ENCODE measurements at regions not wholly inside any gene's neighbourhood (a gene's known extent, or its start where the extent isn't known, plus 50 kb on each side); places are given as distances from the start of the nearest gene placed in this dataset.

- DNase-seq (ENCODE audit: low spot score) (no peak), FAIRE-seq (no peak), ATAC-seq (no peak)
- H3K4me3 ChIP-seq (replicated peaks in 1 of 3; ENCODE audit: insufficient read depth in 1 of 3, low read depth in 2 of 3, low read length in 3 of 3), result no peak overlapping the region
- POLR2A ChIA-PET, result no interaction called here
- H3K27me3 ChIP-seq (ENCODE audit: control insufficient read depth in 1 of 2, insufficient read depth in 2 of 2, low read length in 2 of 2), result no peaks in the 10 kb centered on the region
- in situ Hi-C loops (cut with HindIII; ENCODE audit: extremely low pct_ligation_motif_present, low pct_unique_long_range_greater_than_20kb), result no loop called here
- no peak overlapping the region for H3K4me2 ChIP-seq (ENCODE audit: low read depth, low read length)
- no peaks in the 10 kb centered on the region for H3K4me1 ChIP-seq (ENCODE audit: insufficient read depth, low read length)
- CTCF ChIA-PET (ENCODE audit: low intra/inter-chr PET ratio, low total read pairs), result no interaction called here
- H2AFZ ChIP-seq (ENCODE audit: low read length), result no peak overlapping the region
- H3K27ac ChIP-seq (ENCODE audit: extremely low read length, insufficient read depth, low read length), result no peak overlapping the region
- no peak for TF ChIP-seq ETS1 (CRISPR knock-in tag; IDR thresholded peaks at IDR 0.05)
- no peak for TF ChIP-seq SIN3A (IDR thresholded peaks at IDR 0.05; ENCODE audit: borderline replicate concordance, low read depth, low read length)
- no peak for TF ChIP-seq ZNF550 (CRISPR knock-in tag; IDR thresholded peaks at IDR 0.05; ENCODE audit: borderline replicate concordance)
- TF ChIP-seq PRMT3 (CRISPR knock-in tag; IDR thresholded peaks at IDR 0.05; ENCODE audit: borderline replicate concordance, low read depth), result no peak
- TF ChIP-seq PRPF4 (IDR thresholded peaks at IDR 0.05; ENCODE audit: low read depth, low read length, poor library complexity, severe bottlenecking), result no peak
- no peak for TF ChIP-seq REST (IDR thresholded peaks at IDR 0.05; ENCODE audit: borderline replicate concordance in 1 of 2, low read depth in 1 of 2, low read length in 2 of 2)
- no peak for TF ChIP-seq SCMH1 (CRISPR knock-in tag; IDR thresholded peaks at IDR 0.05; ENCODE audit: borderline replicate concordance)
- no peak for TF ChIP-seq HNF4G (IDR thresholded peaks at IDR 0.05; ENCODE audit: borderline replicate concordance, low read depth, low read length)
- no peak for TF ChIP-seq HNF4G (CRISPR knock-in tag; IDR thresholded peaks at IDR 0.05; ENCODE audit: borderline replicate concordance, low read depth)
- TF ChIP-seq ATF1 (CRISPR knock-in tag; IDR thresholded peaks at IDR 0.05), result no peak
- TF ChIP-seq MXD1 (CRISPR knock-in tag; IDR thresholded peaks at IDR 0.05), result no peak
- intact Hi-C loops (cut with micrococcal nuclease; ENCODE audit: unreplicated experiment), result no loop called here
- no peaks in the 10 kb centered on the region for H4K20me1 ChIP-seq (ENCODE audit: insufficient read depth, low read length)
- H3K9me3 ChIP-seq (ENCODE audit: low read length), result no peaks in the 10 kb centered on the region
- WGBS (ENCODE audit: low lambda C conversion rate), result 14% methylated on average over 3 of the region's 3 CpGs
- no peaks in the 10 kb centered on the region for H3K36me3 ChIP-seq (replicated peaks in 1 of 2; ENCODE audit: control insufficient read depth in 1 of 2, insufficient read depth in 2 of 2, low read length in 2 of 2)
- H3K79me2 ChIP-seq (ENCODE audit: insufficient read depth, low read length), result no peaks in the 10 kb centered on the region
- no peak overlapping the region for H3K9ac ChIP-seq (ENCODE audit: insufficient read depth, low read depth, low read length)
- BruUV-seq (replicated peaks), result no TSS peak
Observed at GRCh38 chr2:217090884-217091283, 231.0 kb upstream of the TNP1 start.
